GM23248 (cell line): ENCODE measurements at regions not wholly inside any gene's neighbourhood (a gene's known extent, or its start where the extent isn't known, plus 50 kb on each side); places are given as distances from the start of the nearest gene placed in this dataset.

Experiments
- DNase-seq: peaks from one replicate; pipeline ENCODE4 v3.0.0-alpha.2; 2015
- H2AFZ ChIP-seq: fragments of 200-600 bp; sonication (generic); 2 replicates; pipeline ENCODE4 v1.6.1; 2016; ENCODE audit warnings: antibody characterized with exemption
- H3F3A ChIP-seq: fragments of 200-600 bp; sonication (generic); 2 replicates; pipeline ENCODE4 v1.6.1; 2016; ENCODE audit warnings: mild to moderate bottlenecking, antibody characterized with exemption, mixed run types; ENCODE audit not compliant: insufficient read depth
- H3K27ac ChIP-seq: fragments of 200-600 bp; sonication (generic); 2 replicates; pipeline ENCODE4 v1.5.1; 2016; ENCODE audit warnings: mild to moderate bottlenecking
- H3K27me3 ChIP-seq: fragments of 200-600 bp; sonication (generic); replicated peaks from 2 replicates; pipeline ENCODE4 v1.6.1; 2016; ENCODE audit warnings: mild to moderate bottlenecking; ENCODE audit not compliant: insufficient read depth
- H3K36me3 ChIP-seq: fragments of 200-600 bp; sonication (generic); 2 replicates; pipeline ENCODE4 v1.6.1; 2016; ENCODE audit warnings: low read depth, mild to moderate bottlenecking
- H3K4me1 ChIP-seq: fragments of 200-600 bp; sonication (generic); 2 replicates; pipeline ENCODE4 v1.6.1; 2016; ENCODE audit warnings: mild to moderate bottlenecking; ENCODE audit not compliant: insufficient read depth
- H3K4me2 ChIP-seq: fragments of 200-600 bp; sonication (generic); one replicate; pipeline ENCODE4 v1.6.1; 2016; ENCODE audit warnings: mild to moderate bottlenecking; ENCODE audit not compliant: unreplicated experiment
- H3K4me3 ChIP-seq: fragments of 200-600 bp; sonication (generic); 2 replicates; pipeline ENCODE4 v1.5.1; 2016; ENCODE audit warnings: mild to moderate bottlenecking
- H3K79me2 ChIP-seq: fragments of 200-600 bp; sonication (generic); 2 replicates; pipeline ENCODE4 v1.6.1; 2016; ENCODE audit warnings: mild to moderate bottlenecking; ENCODE audit not compliant: insufficient read depth
- H3K9ac ChIP-seq: fragments of 200-600 bp; sonication (generic); 2 replicates; pipeline ENCODE4 v1.6.1; 2016; ENCODE audit warnings: mild to moderate bottlenecking
- H3K9me2 ChIP-seq: fragments of 200-600 bp; sonication (generic); 2 replicates; pipeline ENCODE4 v1.6.1; 2016; ENCODE audit warnings: mixed run types, mild to moderate bottlenecking, moderate library complexity; ENCODE audit not compliant: insufficient read depth
- H3K9me3 ChIP-seq: fragments of 200-600 bp; sonication (generic); one replicate; pipeline ENCODE4 v1.6.1; 2017; ENCODE audit warnings: low read depth
- H4K20me1 ChIP-seq: fragments of 200-600 bp; sonication (generic); 2 replicates; pipeline ENCODE4 v1.6.0; 2016; ENCODE audit not compliant: insufficient read depth
- EZH2 ChIP-seq: fragments of 200-600 bp; sonication (generic); IDR thresholded peaks from 2 replicates; pipeline ENCODE4 v1.6.1; 2018; ENCODE audit warnings: antibody characterized with exemption, mild to moderate bottlenecking; ENCODE audit not compliant: insufficient read depth, poor library complexity, severe bottlenecking
- EZH2phosphoT487 ChIP-seq: fragments of 200-600 bp; sonication (generic); IDR thresholded peaks from 2 replicates; pipeline ENCODE4 v1.6.1; 2018; ENCODE audit warnings: antibody characterized with exemption, moderate library complexity, mild to moderate bottlenecking, low read depth; ENCODE audit not compliant: insufficient read depth
- WGBS, 2 experiments: methylation state at CpG; one replicate each; pipeline ENCODE4 v1.1.6; 2015 to 2017; ENCODE audit warnings: low lambda C conversion rate in 2 of 2, low coverage in 1 of 2; ENCODE audit errors: missing lambda C conversion rate in 2 of 2; 5-methylcytosine and 5-hydroxymethylcytosine counted together
- in situ Hi-C: fragments of 300-500 bp; cut with MboI; formaldehyde crosslinking; loops from 2 replicates; pipeline ENCODE4 v1.15.0; 2020

GRCh38 chr3:170797685-170798084, 72.3 kb downstream of the RPL22L1 start:
- TF ChIP-seq EZH2phosphoT487 = no peak
- no peak for TF ChIP-seq EZH2
- Histone ChIP-seq H3K9me2 (no peaks in the 10 kb centered on the region; the same call in 1 of the 2 replicates), H3K9me3 (no peaks in the 10 kb centered on the region), H3K36me3 (no peaks in the 10 kb centered on the region), H3K9ac (no peak overlapping the region), H3F3A (peaks cover 11% of the 10 kb centered on the region), H3K4me1 (peaks cover 17% of the 10 kb centered on the region), H3K27ac (no peak overlapping the region), H3K27me3 (no peaks in the 10 kb centered on the region), H3K79me2 (no peaks in the 10 kb centered on the region), H2AFZ (no peak overlapping the region), H4K20me1 (no peaks in the 10 kb centered on the region), H3K4me2 (no peak overlapping the region), H3K4me3 (no peak overlapping the region)
- DNase-seq = no peak
- 78 to 80% methylated on average over 5 of the region's 5 CpGs for WGBS, 2 experiments
- in situ Hi-C loops = no loop called here

- TF ChIP-seq EZH2phosphoT487 (no peak), EZH2 (no peak)
- 97 to 100% methylated on average over 1 of the region's 1 CpG for WGBS, 2 experiments
- Histone ChIP-seq H3K27me3 (no peaks in the 10 kb centered on the region), H4K20me1 (no peaks in the 10 kb centered on the region), H3K4me3 (no peak overlapping the region), H3K4me1 (no peaks in the 10 kb centered on the region), H2AFZ (no peak overlapping the region), H3K79me2 (no peaks in the 10 kb centered on the region), H3K9me3 (no peaks in the 10 kb centered on the region), H3K9ac (no peak overlapping the region), H3K9me2 (no peaks in the 10 kb centered on the region; the same call in 1 of the 2 replicates), H3K36me3 (no peaks in the 10 kb centered on the region), H3K27ac (no peak overlapping the region), H3F3A (no peaks in the 10 kb centered on the region), H3K4me2 (no peak overlapping the region)
- no peak for DNase-seq
- in situ Hi-C loops = no loop called here
These were observed 77.5 kb downstream of the RPL22L1 start for GRCh38 chr3:170792471-170792870.

- no peaks in the 10 kb centered on the region for H3K79me2 ChIP-seq
- H3F3A ChIP-seq = no peaks in the 10 kb centered on the region
- no peaks in the 10 kb centered on the region for H3K36me3 ChIP-seq
- TF ChIP-seq EZH2 (no peak), EZH2phosphoT487 (no peak)
- no peak for DNase-seq
- no peak overlapping the region for H3K4me2 ChIP-seq
- WGBS, 2 experiments = 11 to 15% methylated on average over 1 of the region's 1 CpG
- H3K9me3 ChIP-seq = no peaks in the 10 kb centered on the region
- H3K9me2 ChIP-seq = no peaks in the 10 kb centered on the region; the same call in 1 of the 2 replicates
- no peak overlapping the region for H3K4me3 ChIP-seq
- H3K27ac ChIP-seq = no peak overlapping the region
- no peak overlapping the region for H3K9ac ChIP-seq
- no peaks in the 10 kb centered on the region for H4K20me1 ChIP-seq
- no peaks in the 10 kb centered on the region for H3K27me3 ChIP-seq
- no peaks in the 10 kb centered on the region for H3K4me1 ChIP-seq
- peak overlapping the region; percentile 41; the same call in 1 of the 2 replicates for H2AFZ ChIP-seq
- in situ Hi-C loops = no loop called here
These were observed 79.3 kb downstream of the RPL22L1 start for GRCh38 chr3:170790647-170791046.

- in situ Hi-C loops = no loop called here
- no peak overlapping the region for H3K27ac ChIP-seq
- no peaks in the 10 kb centered on the region for H3K79me2 ChIP-seq
- TF ChIP-seq EZH2 (no peak), EZH2phosphoT487 (no peak)
- no peak overlapping the region for H3K4me3 ChIP-seq
- H3K9ac ChIP-seq = no peak overlapping the region
- no peaks in the 10 kb centered on the region for H3K36me3 ChIP-seq
- H3K9me3 ChIP-seq = no peaks in the 10 kb centered on the region
- WGBS, 2 experiments = 94 to 95% methylated on average over 2 of the region's 2 CpGs
- no peaks in the 10 kb centered on the region for H4K20me1 ChIP-seq
- DNase-seq = no peak
- H3F3A ChIP-seq = no peaks in the 10 kb centered on the region
- H2AFZ ChIP-seq = no peak overlapping the region
- no peak overlapping the region for H3K4me2 ChIP-seq
- no peaks in the 10 kb centered on the region for H3K27me3 ChIP-seq
- H3K4me1 ChIP-seq = no peaks in the 10 kb centered on the region
- no peaks in the 10 kb centered on the region for H3K9me2 ChIP-seq
These were observed 82.5 kb downstream of the RPL22L1 start for GRCh38 chr3:170787464-170787863.

- in situ Hi-C loops = no loop called here
- H3K9me3 ChIP-seq = no peaks in the 10 kb centered on the region
- no peak overlapping the region for H2AFZ ChIP-seq
- H3K4me1 ChIP-seq = no peaks in the 10 kb centered on the region
- no peak for DNase-seq
- TF ChIP-seq EZH2 = no peak
- TF ChIP-seq EZH2phosphoT487 = no peak
- no peaks in the 10 kb centered on the region for H3K27me3 ChIP-seq
- H3K9ac ChIP-seq = no peak overlapping the region
- H3K27ac ChIP-seq = no peak overlapping the region
- no peaks in the 10 kb centered on the region for H3K36me3 ChIP-seq
- H3K79me2 ChIP-seq = no peaks in the 10 kb centered on the region
- 82 to 88% methylated on average over 3 of the region's 3 CpGs for WGBS, 2 experiments
- H3K4me2 ChIP-seq = no peak overlapping the region
- H3K9me2 ChIP-seq = no peaks in the 10 kb centered on the region
- no peaks in the 10 kb centered on the region for H3F3A ChIP-seq
- no peaks in the 10 kb centered on the region for H4K20me1 ChIP-seq
- H3K4me3 ChIP-seq = no peak overlapping the region
These were observed 84.5 kb downstream of the RPL22L1 start for GRCh38 chr3:170785454-170785853.
